ENCODE measurements at regions not wholly inside any gene's neighbourhood (a gene's known extent, or its start where the extent isn't known, plus 50 kb on each side); places are given as distances from the start of the nearest gene placed in this dataset.
"Not testable (repeated sequence)": the region's sequence is repeated elsewhere in the genome, so short reads cannot be mapped to it uniquely, and the experiment has no call there.

- not testable (repeated sequence) for DNase-seq
Observed at GRCh38 chr2:129570812-129571211, 408.7 kb upstream of the RAB6C start.

GRCh38 chr2:129575431-129575830 is 404.0 kb upstream of the RAB6C start:
- DNase-seq: no peak

- no peak for DNase-seq
Observed at GRCh38 chr2:129575880-129576279, 403.6 kb upstream of the RAB6C start.

- DNase-seq: no peak
Observed at GRCh38 chr2:129580001-129580400, 399.5 kb upstream of the RAB6C start.

- DNase-seq: no peak
Observed at GRCh38 chr2:129585760-129586159, 393.7 kb upstream of the RAB6C start.

GRCh38 chr2:129587426-129588064 is 391.9 kb upstream of the RAB6C start:
- DNase-seq: no peak

GRCh38 chr2:129604560-129604959 is 374.9 kb upstream of the RAB6C start:
- no peak for DNase-seq

- no peak for DNase-seq
Observed at GRCh38 chr2:129605646-129606045, 373.8 kb upstream of the RAB6C start.

- DNase-seq: no peak
Observed at GRCh38 chr2:129606496-129607270, 372.8 kb upstream of the RAB6C start.

- no peak for DNase-seq
Observed at GRCh38 chr2:129609224-129609623, 370.2 kb upstream of the RAB6C start.

- DNase-seq: no peak
Observed at GRCh38 chr2:129610766-129611165, 368.7 kb upstream of the RAB6C start.

- DNase-seq: no peak
Observed at GRCh38 chr2:129611471-129611870, 368.0 kb upstream of the RAB6C start.

- DNase-seq: no peak
Observed at GRCh38 chr2:129619471-129619870, 360.0 kb upstream of the RAB6C start.

- DNase-seq: no peak
Observed at GRCh38 chr2:129620411-129620810, 359.1 kb upstream of the RAB6C start.

GRCh38 chr2:129623783-129624182 is 355.7 kb upstream of the RAB6C start:
- DNase-seq: no peak

- no peak for DNase-seq
Observed at GRCh38 chr2:129627437-129627836, 352.0 kb upstream of the RAB6C start.

GRCh38 chr2:129636692-129637091 is 342.8 kb upstream of the RAB6C start:
- DNase-seq: no peak

GRCh38 chr2:129641371-129641770 is 338.1 kb upstream of the RAB6C start:
- no peak for DNase-seq

- DNase-seq: no peak
Observed at GRCh38 chr2:129642526-129643043, 336.9 kb upstream of the RAB6C start.

GRCh38 chr2:129645335-129645734 is 334.1 kb upstream of the RAB6C start:
- no peak for DNase-seq

GRCh38 chr2:129646107-129646506 is 333.4 kb upstream of the RAB6C start:
- no peak for DNase-seq

- DNase-seq: no peak
Observed at GRCh38 chr2:129653246-129653645, 326.2 kb upstream of the RAB6C start.

- no peak for DNase-seq
Observed at GRCh38 chr2:129654331-129654730, 325.1 kb upstream of the RAB6C start.

- no peak for DNase-seq
Observed at GRCh38 chr2:129656081-129656598, 323.3 kb upstream of the RAB6C start.

All from T-helper 9 cell (primary cell).